ENCODE measurements at regions not wholly inside any gene's neighbourhood (a gene's known extent, or its start where the extent isn't known, plus 50 kb on each side); places are given as distances from the start of the nearest gene placed in this dataset.

- RAD21 ChIA-PET (ENCODE audit: low non-redundant PET in 1 of 2, low total read pairs in 2 of 2, uncharacterized antibody in 2 of 2, unreplicated experiment in 2 of 2) = no interaction called here
- H3K27ac ChIP-seq (ENCODE audit: low read depth, low read length) = no peak overlapping the region
- POLR2A ChIA-PET = no interaction called here
- intact Hi-C loops (cut with micrococcal nuclease) = no loop called here
- BruUV-seq (replicated peaks) = no TSS peak
- no peaks in the 10 kb centered on the region for H3K79me2 ChIP-seq (ENCODE audit: insufficient read depth, low read length)
- no peak overlapping the region for H3K9ac ChIP-seq (ENCODE audit: low read length)
- no peak for TF ChIP-seq ATF3 (IDR thresholded peaks at IDR 0.05)
- no peak for TF ChIP-seq JUND (IDR thresholded peaks at IDR 0.05)
- TF ChIP-seq EZH2phosphoT487 (IDR thresholded peaks at IDR 0.05; ENCODE audit: borderline replicate concordance) = no peak
- no peak for TF ChIP-seq SIN3A (IDR thresholded peaks at IDR 0.05; ENCODE audit: low read depth)
- TF ChIP-seq CTCF (IDR thresholded peaks at IDR 0.05 in 2 of 3, conservative IDR thresholded peaks at IDR 0.05 in 1 of 3; ENCODE audit: borderline replicate concordance in 1 of 3, insufficient read depth in 1 of 3, low read depth in 2 of 3, low read length in 2 of 3) = no peak
- no peak for TF ChIP-seq CEBPB (IDR thresholded peaks at IDR 0.05; ENCODE audit: low read depth)
- TF ChIP-seq ELF1 (IDR thresholded peaks at IDR 0.05; ENCODE audit: borderline replicate concordance, low read depth) = no peak
- no peaks in the 10 kb centered on the region for H4K20me1 ChIP-seq (ENCODE audit: insufficient read depth)
- H3K4me2 ChIP-seq (ENCODE audit: low read length) = no peak overlapping the region
- no peaks in the 10 kb centered on the region for H3K9me2 ChIP-seq (ENCODE audit: insufficient read depth)
- no peak overlapping the region for H3K4me3 ChIP-seq (replicated peaks in 1 of 2; ENCODE audit: low read depth in 1 of 2, low read length in 2 of 2)
- CTCF ChIA-PET = interaction anchor here (0.9 kb wide), 1 partner anchor 178 kb away, joined by 3 read pairs; no protein-coding TSS in a partner anchor
- H3K36me3 ChIP-seq (ENCODE audit: control insufficient read depth in 1 of 2, insufficient read depth in 2 of 2, low read length in 2 of 2) = no peaks in the 10 kb centered on the region
- H2AFZ ChIP-seq (ENCODE audit: low read depth, low read length, poor library complexity, severe bottlenecking) = no peak overlapping the region
- H3K27me3 ChIP-seq (ENCODE audit: insufficient read depth, low read length) = peaks cover 29% of the 10 kb centered on the region
- ATAC-seq (no peak), DNase-seq (ENCODE audit: low read depth, low spot score) (no peak)
- H3K4me1 ChIP-seq (ENCODE audit: control insufficient read depth in 1 of 2, insufficient read depth in 2 of 2, low read length in 2 of 2) = no peaks in the 10 kb centered on the region
- no peaks in the 10 kb centered on the region for H3K9me3 ChIP-seq (ENCODE audit: control insufficient read depth in 1 of 2, insufficient read depth in 1 of 2, low read depth in 1 of 2, low read length in 2 of 2)
These were observed 104.6 kb upstream of the TEX51 start for GRCh38 chr2:126793885-126794613.

- Histone ChIP-seq H3K4me1 (ENCODE audit: control insufficient read depth in 1 of 2, insufficient read depth in 2 of 2, low read length in 2 of 2) (no peaks in the 10 kb centered on the region), H3K27me3 (ENCODE audit: insufficient read depth, low read length) (peaks cover 37% of the 10 kb centered on the region), H3K36me3 (ENCODE audit: control insufficient read depth in 1 of 2, insufficient read depth in 2 of 2, low read length in 2 of 2) (no peaks in the 10 kb centered on the region), H4K20me1 (ENCODE audit: insufficient read depth) (no peaks in the 10 kb centered on the region), H3K9me3 (ENCODE audit: control insufficient read depth in 1 of 2, insufficient read depth in 1 of 2, low read depth in 1 of 2, low read length in 2 of 2) (no peaks in the 10 kb centered on the region), H3K9me2 (ENCODE audit: insufficient read depth) (no peaks in the 10 kb centered on the region), H2AFZ (ENCODE audit: low read depth, low read length, poor library complexity, severe bottlenecking) (no peak overlapping the region), H3K79me2 (ENCODE audit: insufficient read depth, low read length) (no peaks in the 10 kb centered on the region), H3K4me3 (replicated peaks in 1 of 2; ENCODE audit: low read depth in 1 of 2, low read length in 2 of 2) (no peak overlapping the region), H3K27ac (ENCODE audit: low read depth, low read length) (no peak overlapping the region), H3K4me2 (ENCODE audit: low read length) (no peak overlapping the region), H3K9ac (ENCODE audit: low read length) (no peak overlapping the region)
- ATAC-seq (no peak), DNase-seq (ENCODE audit: low read depth, low spot score) (no peak)
- ChIA-PET CTCF (no interaction called here), POLR2A (no interaction called here), RAD21 (ENCODE audit: low non-redundant PET in 1 of 2, low total read pairs in 2 of 2, uncharacterized antibody in 2 of 2, unreplicated experiment in 2 of 2) (no interaction called here)
- intact Hi-C loops (cut with micrococcal nuclease) = no loop called here
- BruUV-seq (replicated peaks) = no TSS peak
- TF ChIP-seq REST (IDR thresholded peaks at IDR 0.05; ENCODE audit: low read depth) = no peak
- TF ChIP-seq POLR2A (IDR thresholded peaks at IDR 0.05; ENCODE audit: borderline replicate concordance, extremely low read depth, insufficient read depth, insufficient read length) = no peak
- no peak for TF ChIP-seq MAX (IDR thresholded peaks at IDR 0.05)
- no peak for TF ChIP-seq CEBPB (IDR thresholded peaks at IDR 0.05; ENCODE audit: low read depth)
- no peak for TF ChIP-seq YY1 (IDR thresholded peaks at IDR 0.05; ENCODE audit: extremely low read depth, insufficient replicate concordance, low read depth, low read length)
- TF ChIP-seq RAD21 (IDR thresholded peaks at IDR 0.05; ENCODE audit: low read depth) = no peak
- no peak for TF ChIP-seq ZNF274 (IDR thresholded peaks at IDR 0.05; ENCODE audit: low read depth, low read length)
- no peak for TF ChIP-seq JUND (IDR thresholded peaks at IDR 0.05)
- TF ChIP-seq CBX3 (IDR thresholded peaks at IDR 0.05; ENCODE audit: low read depth) = no peak
- TF ChIP-seq ZFX (IDR thresholded peaks at IDR 0.05) = no peak
- no peak for TF ChIP-seq SRF (IDR thresholded peaks at IDR 0.05; ENCODE audit: low read depth)
These were observed 103.0 kb upstream of the TEX51 start for GRCh38 chr2:126795656-126796055.
